ENCODE measurements at regions not wholly inside any gene's neighbourhood (a gene's known extent, or its start where the extent isn't known, plus 50 kb on each side); places are given as distances from the start of the nearest gene placed in this dataset.

- no peaks in the 10 kb centered on the region for H3K9me3 ChIP-seq (replicated peaks; ENCODE audit: control insufficient read depth, insufficient read depth, low read depth, low read length)
- intact Hi-C loops (cut with micrococcal nuclease) (no loop called here), in situ Hi-C loops (cut with MboI) (no loop called here)
- no peaks in the 10 kb centered on the region for H3K27me3 ChIP-seq (ENCODE audit: control insufficient read depth in 2 of 2, insufficient read depth in 2 of 2, low read length in 2 of 2)
- ChIA-PET POLR2A (no interaction called here), CTCF (ENCODE audit: low intra/inter-chr PET ratio) (no interaction called here)
- FAIRE-seq (no peak), DNase-seq (ENCODE audit: extremely low read depth in 1 of 4, low spot score in 3 of 4) (no peak), ATAC-seq (no peak)
- H3K27ac ChIP-seq (ENCODE audit: extremely low read depth, low read depth, low read length), result no peak overlapping the region
- no TSS peak for BruUV-seq (replicated peaks)
- H3K4me2 ChIP-seq (ENCODE audit: insufficient read depth, low read length), result no peak overlapping the region
- no peaks in the 10 kb centered on the region for H3K9me1 ChIP-seq (ENCODE audit: control insufficient read depth, insufficient read depth, low read length)
- 3% methylated on average over 4 of the region's 4 CpGs for WGBS (ENCODE audit: insufficient coverage, low coverage, missing lambda C conversion rate)
- no peaks in the 10 kb centered on the region for H3K4me1 ChIP-seq (replicated peaks in 1 of 2; ENCODE audit: control insufficient read depth in 2 of 2, insufficient read depth in 2 of 2, low read length in 2 of 2)
- no peaks in the 10 kb centered on the region for H4K20me1 ChIP-seq (replicated peaks; ENCODE audit: control insufficient read depth, insufficient read depth, low read length)
- TF ChIP-seq GATA2 (CRISPR knock-in tag; IDR thresholded peaks at IDR 0.05), result no peak
- no peak for TF ChIP-seq PREB (CRISPR knock-in tag; IDR thresholded peaks at IDR 0.05)
- no peak for TF ChIP-seq LARP7 (IDR thresholded peaks at IDR 0.05)
- H3K9ac ChIP-seq (ENCODE audit: insufficient read depth in 1 of 2, low read depth in 2 of 2, low read length in 2 of 2), result no peak overlapping the region
- no peaks in the 10 kb centered on the region for H3K36me3 ChIP-seq (ENCODE audit: control insufficient read depth, insufficient read depth, low read length)
- no peak overlapping the region for H3K4me3 ChIP-seq
- H3K79me2 ChIP-seq (ENCODE audit: control insufficient read depth, insufficient read depth, low read length), result no peaks in the 10 kb centered on the region
- no peak overlapping the region for H2AFZ ChIP-seq (ENCODE audit: low read depth, low read length)
These were observed 476.7 kb upstream of the RAB6C start for GRCh38 chr2:129502781-129503180.

- ATAC-seq, result no peak
- intact Hi-C loops (cut with micrococcal nuclease) (no loop called here), in situ Hi-C loops (cut with MboI) (no loop called here)
- Histone ChIP-seq H3K27ac (ENCODE audit: extremely low read depth, low read depth, low read length) (no peak overlapping the region), H3K79me2 (ENCODE audit: control insufficient read depth, insufficient read depth, low read length) (no peaks in the 10 kb centered on the region), H3K27me3 (ENCODE audit: control insufficient read depth in 2 of 2, insufficient read depth in 2 of 2, low read length in 2 of 2) (no peaks in the 10 kb centered on the region), H3K9me3 (replicated peaks; ENCODE audit: control insufficient read depth, insufficient read depth, low read depth, low read length) (no peaks in the 10 kb centered on the region), H3K4me1 (replicated peaks in 1 of 2; ENCODE audit: control insufficient read depth in 2 of 2, insufficient read depth in 2 of 2, low read length in 2 of 2) (no peaks in the 10 kb centered on the region), H3K36me3 (ENCODE audit: control insufficient read depth, insufficient read depth, low read length) (no peaks in the 10 kb centered on the region), H3K4me3 (no peak overlapping the region), H3K9me1 (ENCODE audit: control insufficient read depth, insufficient read depth, low read length) (no peaks in the 10 kb centered on the region), H3K4me2 (ENCODE audit: insufficient read depth, low read length) (no peak overlapping the region), H2AFZ (ENCODE audit: low read depth, low read length) (no peak overlapping the region), H4K20me1 (replicated peaks; ENCODE audit: control insufficient read depth, insufficient read depth, low read length) (no peaks in the 10 kb centered on the region), H3K9ac (ENCODE audit: insufficient read depth in 1 of 2, low read depth in 2 of 2, low read length in 2 of 2) (no peak overlapping the region)
- CTCF ChIA-PET (ENCODE audit: low intra/inter-chr PET ratio), result no interaction called here
- DNase-seq (ENCODE audit: extremely low read depth in 1 of 4, low spot score in 3 of 4), result no peak
- 0% methylated on average over 3 of the region's 3 CpGs for WGBS (ENCODE audit: insufficient coverage, low coverage, missing lambda C conversion rate)
- no TSS peak for BruUV-seq (replicated peaks)
- POLR2A ChIA-PET, result no interaction called here
- FAIRE-seq, result no peak
- no peak for TF ChIP-seq ZNF695 (CRISPR knock-in tag; IDR thresholded peaks at IDR 0.05)
- no peak for TF ChIP-seq ATF1 (CRISPR knock-in tag; IDR thresholded peaks at IDR 0.05)
- no peak for TF ChIP-seq ATF1 (tag; IDR thresholded peaks at IDR 0.05)
- TF ChIP-seq CBX5 (IDR thresholded peaks at IDR 0.05; ENCODE audit: borderline replicate concordance, low read depth), result no peak
- TF ChIP-seq E4F1 (CRISPR knock-in tag; IDR thresholded peaks at IDR 0.05; ENCODE audit: borderline replicate concordance), result no peak
- TF ChIP-seq HEY1 (CRISPR knock-in tag; IDR thresholded peaks at IDR 0.05; ENCODE audit: borderline replicate concordance), result no peak
- no peak for TF ChIP-seq TAF9B (IDR thresholded peaks at IDR 0.05; ENCODE audit: partially characterized antibody)
- no peak for TF ChIP-seq ARNT (IDR thresholded peaks at IDR 0.05)
- no peak for TF ChIP-seq ZBTB9 (CRISPR knock-in tag; IDR thresholded peaks at IDR 0.05)
- no peak for TF ChIP-seq PHF20 (IDR thresholded peaks at IDR 0.05; ENCODE audit: partially characterized antibody)
- no peak for TF ChIP-seq HIVEP1 (CRISPR knock-in tag; IDR thresholded peaks at IDR 0.05)
These were observed 474.8 kb upstream of the RAB6C start for GRCh38 chr2:129504646-129505045.
